Neural cell (in vitro differentiated cells): ENCODE measurements at regions not wholly inside any gene's neighbourhood (a gene's known extent, or its start where the extent isn't known, plus 50 kb on each side); places are given as distances from the start of the nearest gene placed in this dataset.

ENCODE experiments used
- H2AFZ ChIP-seq: fragments of 200-600, 300-800 bp; sonication (generic), shearing (Covaris generic); 2 replicates; pipeline ENCODE4 v1.6.0; 2014; ENCODE audit warnings: low read depth, mild to moderate bottlenecking, antibody characterized with exemption, low read length, moderate library complexity
- H3F3A ChIP-seq: fragments of 200-600 bp; shearing (Covaris generic); 2 replicates; pipeline ENCODE4 v1.6.1; 2016; ENCODE audit warnings: mild to moderate bottlenecking, moderate library complexity, mixed read lengths, antibody characterized with exemption, low read length; ENCODE audit not compliant: insufficient read depth, poor library complexity, severe bottlenecking
- H3K27ac ChIP-seq: fragments of 200-600, 300-800 bp; sonication (generic), shearing (Covaris generic); 2 replicates; pipeline ENCODE4 v1.5.1; 2014; ENCODE audit warnings: mild to moderate bottlenecking, low read length, moderate library complexity
- H3K27me3 ChIP-seq: fragments of 300-800, 200-600 bp; sonication (generic), shearing (Covaris generic); 2 replicates; pipeline ENCODE4 v1.6.0; 2014; ENCODE audit warnings: mild to moderate bottlenecking, low read depth, low read length, moderate library complexity; ENCODE audit not compliant: insufficient read depth
- H3K36me3 ChIP-seq: fragments of 300-800, 200-600 bp; sonication (generic), shearing (Covaris generic); 2 replicates; pipeline ENCODE4 v1.5.1; 2014; ENCODE audit warnings: mild to moderate bottlenecking, antibody characterized with exemption, low read length, moderate library complexity; ENCODE audit not compliant: insufficient read depth
- H3K4me2 ChIP-seq: fragments of 300-800, 200-600 bp; sonication (generic), shearing (Covaris generic); 2 replicates; pipeline ENCODE4 v1.6.0; 2014; ENCODE audit warnings: mild to moderate bottlenecking, low read length
- H3K4me3 ChIP-seq: fragments of 300-800, 200-600 bp; sonication (generic), shearing (Covaris generic); 2 replicates; pipeline ENCODE4 v1.5.1; 2014; ENCODE audit warnings: mild to moderate bottlenecking, low read length, moderate library complexity
- H3K79me2 ChIP-seq: fragments of 200-600 bp; shearing (Covaris generic); replicated peaks from 2 replicates; pipeline ENCODE4 v1.6.0; 2014; ENCODE audit warnings: mild to moderate bottlenecking, low read length, moderate library complexity; ENCODE audit not compliant: insufficient read depth
- H3K9ac ChIP-seq: fragments of 300-800, 200-600 bp; sonication (generic), shearing (Covaris generic); 2 replicates; pipeline ENCODE4 v1.6.1; 2016; ENCODE audit warnings: mild to moderate bottlenecking, low read length, mixed read lengths
- H3K9me2 ChIP-seq: fragments of 200-600 bp; shearing (Covaris generic); 2 replicates; pipeline ENCODE4 v1.6.1; 2016; ENCODE audit warnings: mild to moderate bottlenecking, low read length, mixed read lengths; ENCODE audit not compliant: insufficient read depth
- H3K9me3 ChIP-seq: fragments of 200-600, 300-800 bp; sonication (generic), shearing (Covaris generic); 2 replicates; pipeline ENCODE4 v1.6.1; 2016; ENCODE audit warnings: mild to moderate bottlenecking, mixed run types, low read length, moderate library complexity, mixed read lengths
- H4K20me1 ChIP-seq: fragments of 200-600 bp; shearing (Covaris generic); 2 replicates; pipeline ENCODE4 v1.6.1; 2016; ENCODE audit warnings: mild to moderate bottlenecking, mixed run types; ENCODE audit not compliant: insufficient read depth
- CTCF ChIP-seq: fragments of 450-650 bp; IDR thresholded peaks from 2 replicates; pipeline ENCODE4 v1.5.1; 2014; ENCODE audit warnings: antibody characterized with exemption, mild to moderate bottlenecking, moderate library complexity; ENCODE audit not compliant: poor library complexity, severe bottlenecking
- EP300 ChIP-seq: fragments of 450-650 bp; conservative IDR thresholded peaks from 2 replicates; pipeline ENCODE4 v1.6.1; 2014; ENCODE audit warnings: antibody characterized with exemption, mild to moderate bottlenecking, moderate library complexity; ENCODE audit not compliant: poor library complexity, severe bottlenecking
- EZH2 ChIP-seq: fragments of 200-600, 300-800 bp; shearing (Covaris generic), sonication (generic); IDR thresholded peaks from 2 replicates; pipeline ENCODE4 v1.6.1; 2014; ENCODE audit warnings: antibody characterized with exemption, low read length, borderline replicate concordance, mild to moderate bottlenecking; ENCODE audit not compliant: insufficient read depth, poor library complexity, severe bottlenecking
- MXI1 ChIP-seq: fragments of 450-650 bp; conservative IDR thresholded peaks from 2 replicates; pipeline ENCODE4 v1.6.1; 2014; ENCODE audit warnings: antibody characterized with exemption, mild to moderate bottlenecking; ENCODE audit not compliant: poor library complexity, severe bottlenecking
- POLR2AphosphoS5 ChIP-seq: IDR thresholded peaks from 2 replicates; pipeline ENCODE4 v1.6.1; 2012
- RAD21 ChIP-seq: fragments of 450-650 bp; conservative IDR thresholded peaks from 2 replicates; pipeline ENCODE4 v1.6.1; 2014; ENCODE audit warnings: antibody characterized with exemption, mild to moderate bottlenecking, moderate library complexity
- REST ChIP-seq: IDR thresholded peaks from 2 replicates; pipeline ENCODE4 v1.6.1; 2012; ENCODE audit warnings: borderline replicate concordance
- SMC3 ChIP-seq: fragments of 450-650 bp; conservative IDR thresholded peaks from 2 replicates; pipeline ENCODE4 v1.6.1; 2014; ENCODE audit warnings: antibody characterized with exemption, mild to moderate bottlenecking, moderate library complexity; ENCODE audit not compliant: poor library complexity
- TAF1 ChIP-seq: IDR thresholded peaks from 2 replicates; pipeline ENCODE4 v1.6.1; 2012; ENCODE audit warnings: low read depth

- no peak overlapping the region for H3K4me3 ChIP-seq
- H3K27me3 ChIP-seq: no peaks in the 10 kb centered on the region
- no peaks in the 10 kb centered on the region for H3K9me2 ChIP-seq
- no peaks in the 10 kb centered on the region for H3F3A ChIP-seq
- H3K9ac ChIP-seq: no peak overlapping the region
- no peak overlapping the region for H3K4me2 ChIP-seq
- no peaks in the 10 kb centered on the region for H4K20me1 ChIP-seq
- no peak overlapping the region for H3K27ac ChIP-seq
- no peaks in the 10 kb centered on the region for H3K79me2 ChIP-seq
- H3K9me3 ChIP-seq: no peaks in the 10 kb centered on the region
- TF ChIP-seq EP300 (no peak), TAF1 (no peak), RAD21 (no peak), REST (no peak), EZH2 (no peak), SMC3 (no peak), POLR2AphosphoS5 (no peak), MXI1 (no peak), CTCF (no peak)
- H3K36me3 ChIP-seq: no peaks in the 10 kb centered on the region
- no peak overlapping the region for H2AFZ ChIP-seq
Observed at GRCh38 chrX:94053575-94053974, 379.6 kb downstream of the FAM133A start.

- Histone ChIP-seq H3F3A (no peaks in the 10 kb centered on the region), H4K20me1 (no peaks in the 10 kb centered on the region), H2AFZ (no peak overlapping the region), H3K4me3 (no peak overlapping the region), H3K4me2 (no peak overlapping the region), H3K79me2 (no peaks in the 10 kb centered on the region), H3K27me3 (no peaks in the 10 kb centered on the region), H3K27ac (peak overlapping the region; percentile 65), H3K9ac (no peak overlapping the region), H3K9me2 (no peaks in the 10 kb centered on the region), H3K36me3 (no peaks in the 10 kb centered on the region), H3K9me3 (no peaks in the 10 kb centered on the region)
- TF ChIP-seq MXI1: no peak
Observed at GRCh38 chrX:94057385-94057784, 383.4 kb downstream of the FAM133A start.

DNA sequence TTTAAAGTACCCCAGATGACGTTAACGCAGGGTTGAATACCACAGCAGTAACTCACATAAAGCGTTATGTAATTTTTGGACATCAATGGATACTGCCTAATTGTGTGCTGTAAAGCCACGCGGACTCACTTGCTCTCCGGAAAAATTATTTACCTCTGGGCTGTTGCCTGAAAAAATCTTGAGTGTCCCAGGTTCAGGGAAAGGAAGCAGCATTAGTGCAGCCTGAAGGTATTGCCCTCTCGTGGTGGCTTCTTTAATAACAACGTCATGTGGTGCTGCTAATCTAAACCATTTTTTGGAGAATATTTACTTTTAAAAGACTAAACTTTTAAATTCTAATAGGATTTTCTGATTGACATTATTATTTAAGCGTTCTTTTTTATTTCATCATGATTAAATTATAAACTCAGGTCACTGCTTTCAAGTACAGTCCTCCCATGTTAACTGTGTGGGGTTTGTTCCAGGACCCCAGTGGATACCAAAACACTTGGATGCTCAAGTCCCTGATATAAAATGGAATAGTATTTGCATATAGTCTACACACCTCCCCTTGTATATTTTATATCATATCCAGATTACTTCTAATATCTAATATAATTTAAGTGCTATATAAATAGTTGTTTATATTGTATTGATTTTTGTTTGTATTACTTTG lies 384.8 kb downstream of the FAM133A start:
- Histone ChIP-seq H3K9me3 (no peaks in the 10 kb centered on the region), H3F3A (no peaks in the 10 kb centered on the region), H3K9ac (peak overlapping the region; percentile 44), H3K36me3 (no peaks in the 10 kb centered on the region), H3K27ac (peak overlapping the region; percentile 65), H3K27me3 (no peaks in the 10 kb centered on the region), H4K20me1 (no peaks in the 10 kb centered on the region), H3K79me2 (no peaks in the 10 kb centered on the region), H3K4me2 (no peak overlapping the region), H3K4me3 (peak overlapping the region; percentile 18), H2AFZ (no peak overlapping the region), H3K9me2 (no peaks in the 10 kb centered on the region)
- TF ChIP-seq TAF1 (no peak), REST (no peak), EZH2 (no peak), SMC3 (peak; percentile 74), POLR2AphosphoS5 (no peak), MXI1 (no peak), CTCF (peak; percentile 68), RAD21 (peak; percentile 73), EP300 (no peak)
